ENCODE measurements at regions not wholly inside any gene's neighbourhood (a gene's known extent, or its start where the extent isn't known, plus 50 kb on each side); places are given as distances from the start of the nearest gene placed in this dataset.

DNA sequence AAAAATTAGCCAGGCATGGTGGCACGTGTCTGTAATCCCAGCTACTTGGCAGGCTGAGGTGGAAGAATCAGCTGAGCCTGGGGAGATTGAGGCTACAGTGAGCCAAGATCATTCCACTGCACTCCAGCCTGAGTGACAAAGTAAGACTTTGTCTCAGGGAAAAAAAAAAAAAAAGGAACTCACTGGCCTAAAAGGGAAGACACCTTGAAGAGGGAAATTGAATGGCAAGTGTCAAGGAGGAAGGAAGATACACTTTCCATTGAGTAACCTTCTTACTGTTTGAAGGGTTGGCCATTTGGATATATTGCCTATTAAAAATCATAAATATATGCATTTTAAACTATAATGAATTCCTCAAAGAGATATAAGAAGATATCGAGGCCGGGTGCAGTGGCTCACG is 147.5 kb upstream of the FAM241A start:
- TF ChIP-seq EZH2 (optimal IDR thresholded peaks at IDR 0.05; ENCODE audit: low read depth, low read length) (no peak), EZH2phosphoT487 (IDR thresholded peaks at IDR 0.05; ENCODE audit: low read length) (no peak)
- TF ChIP-seq, protein P1, sequence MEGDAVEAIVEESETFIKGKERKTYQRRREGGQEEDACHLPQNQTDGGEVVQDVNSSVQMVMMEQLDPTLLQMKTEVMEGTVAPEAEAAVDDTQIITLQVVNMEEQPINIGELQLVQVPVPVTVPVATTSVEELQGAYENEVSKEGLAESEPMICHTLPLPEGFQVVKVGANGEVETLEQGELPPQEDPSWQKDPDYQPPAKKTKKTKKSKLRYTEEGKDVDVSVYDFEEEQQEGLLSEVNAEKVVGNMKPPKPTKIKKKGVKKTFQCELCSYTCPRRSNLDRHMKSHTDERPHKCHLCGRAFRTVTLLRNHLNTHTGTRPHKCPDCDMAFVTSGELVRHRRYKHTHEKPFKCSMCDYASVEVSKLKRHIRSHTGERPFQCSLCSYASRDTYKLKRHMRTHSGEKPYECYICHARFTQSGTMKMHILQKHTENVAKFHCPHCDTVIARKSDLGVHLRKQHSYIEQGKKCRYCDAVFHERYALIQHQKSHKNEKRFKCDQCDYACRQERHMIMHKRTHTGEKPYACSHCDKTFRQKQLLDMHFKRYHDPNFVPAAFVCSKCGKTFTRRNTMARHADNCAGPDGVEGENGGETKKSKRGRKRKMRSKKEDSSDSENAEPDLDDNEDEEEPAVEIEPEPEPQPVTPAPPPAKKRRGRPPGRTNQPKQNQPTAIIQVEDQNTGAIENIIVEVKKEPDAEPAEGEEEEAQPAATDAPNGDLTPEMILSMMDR (IDR thresholded peaks at IDR 0.05; ENCODE audit: low read length), result no peak
- H3K9me2 ChIP-seq (replicated peaks; ENCODE audit: insufficient read depth, low read length), result no peaks in the 10 kb centered on the region

DNA sequence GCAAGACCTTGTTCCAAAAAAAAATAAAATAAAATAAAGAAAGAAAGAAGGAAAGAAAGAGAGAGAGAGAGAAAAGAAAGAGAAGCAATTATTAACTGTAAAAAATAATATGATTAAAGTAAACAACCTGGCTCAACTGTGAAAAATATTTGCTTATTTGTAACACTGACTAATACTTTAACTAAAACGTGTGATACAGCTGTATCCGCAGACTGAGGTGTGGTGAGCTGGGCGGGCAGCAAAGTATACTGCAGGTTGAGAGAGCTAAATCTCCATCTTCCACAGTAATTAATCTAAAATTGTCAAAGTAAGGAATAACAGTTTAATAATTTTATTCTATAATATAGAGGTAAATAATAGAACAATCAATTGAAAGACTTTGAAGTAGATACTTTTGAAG is 145.5 kb upstream of the FAM241A start:
- Histone ChIP-seq H3K4me1 (ENCODE audit: low read length) (no peaks in the 10 kb centered on the region), H3K9me3 (replicated peaks; ENCODE audit: insufficient read depth, low read length) (no peaks in the 10 kb centered on the region), H3K9me2 (replicated peaks; ENCODE audit: insufficient read depth, low read length) (no peaks in the 10 kb centered on the region), H3K9ac (ENCODE audit: low read length) (no peak overlapping the region), H3K27ac (ENCODE audit: low read length) (no peak overlapping the region), H3K4me3 (ENCODE audit: low read length) (no peak overlapping the region), H3F3A (ENCODE audit: insufficient read depth, low read length) (no peaks in the 10 kb centered on the region), H3K4me2 (ENCODE audit: low read depth, low read length) (no peak overlapping the region), H3K27me3 (replicated peaks; ENCODE audit: insufficient read depth, low read length) (no peaks in the 10 kb centered on the region), H3K36me3 (replicated peaks; ENCODE audit: insufficient read depth, low read length) (no peaks in the 10 kb centered on the region), H3K79me2 (ENCODE audit: low read length) (no peaks in the 10 kb centered on the region), H4K20me1 (ENCODE audit: insufficient read depth, low read length) (no peaks in the 10 kb centered on the region), H2AFZ (ENCODE audit: low read length) (no peak overlapping the region)
- TF ChIP-seq EZH2 (optimal IDR thresholded peaks at IDR 0.05; ENCODE audit: low read depth, low read length) (no peak), EZH2phosphoT487 (IDR thresholded peaks at IDR 0.05; ENCODE audit: low read length) (no peak)
- TF ChIP-seq, protein P1 (IDR thresholded peaks at IDR 0.05; ENCODE audit: low read length), result no peak
- no peak for DNase-seq

More for the DNA sequence above, 147.5 kb upstream of the FAM241A start:
- Histone ChIP-seq H3K9me3 (replicated peaks; ENCODE audit: insufficient read depth, low read length) (no peaks in the 10 kb centered on the region), H3K4me3 (ENCODE audit: low read length) (no peak overlapping the region), H3K9ac (ENCODE audit: low read length) (no peak overlapping the region), H3K27me3 (replicated peaks; ENCODE audit: insufficient read depth, low read length) (peaks cover 3% of the 10 kb centered on the region; the same call in 1 of the 2 replicates), H3K27ac (ENCODE audit: low read length) (no peak overlapping the region), H4K20me1 (ENCODE audit: insufficient read depth, low read length) (no peaks in the 10 kb centered on the region), H3K79me2 (ENCODE audit: low read length) (no peaks in the 10 kb centered on the region), H3F3A (ENCODE audit: insufficient read depth, low read length) (no peaks in the 10 kb centered on the region), H3K36me3 (replicated peaks; ENCODE audit: insufficient read depth, low read length) (no peaks in the 10 kb centered on the region), H3K4me2 (ENCODE audit: low read depth, low read length) (no peak overlapping the region), H3K4me1 (ENCODE audit: low read length) (0 out of 2 replicates have a peak, but pooled peaks cover 5% of the 10 kb centered on the region), H2AFZ (ENCODE audit: low read length) (no peak overlapping the region)
- DNase-seq, result no peak

DNA sequence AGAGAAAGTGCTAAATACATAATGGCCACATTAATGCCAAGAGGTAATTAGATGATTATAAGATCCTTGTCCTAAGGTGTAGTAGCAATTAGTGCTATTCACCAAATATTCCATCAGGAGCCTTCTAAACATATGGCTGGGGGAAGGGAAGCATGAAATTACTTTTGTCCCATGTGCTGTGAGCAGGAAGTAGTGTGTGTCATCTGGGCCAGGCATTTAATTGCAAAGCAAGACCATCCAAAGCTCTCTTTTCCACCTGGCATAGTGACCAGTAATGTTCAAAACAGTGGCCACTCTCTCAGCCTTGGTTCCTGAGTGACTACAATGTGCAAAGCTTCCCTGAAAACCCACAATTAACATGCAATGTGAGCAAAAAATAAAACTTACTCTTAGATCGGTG is 144.2 kb upstream of the FAM241A start:
- H3K27me3 ChIP-seq (replicated peaks; ENCODE audit: insufficient read depth, low read length), result no peaks in the 10 kb centered on the region
- H3K27ac ChIP-seq (ENCODE audit: low read length), result no peak overlapping the region
- H3K9me2 ChIP-seq (replicated peaks; ENCODE audit: insufficient read depth, low read length), result no peaks in the 10 kb centered on the region
- no peak overlapping the region for H3K9ac ChIP-seq (ENCODE audit: low read length)
- H2AFZ ChIP-seq (ENCODE audit: low read length), result no peak overlapping the region
- H3F3A ChIP-seq (ENCODE audit: insufficient read depth, low read length), result no peaks in the 10 kb centered on the region
- H3K4me2 ChIP-seq (ENCODE audit: low read depth, low read length), result no peak overlapping the region
- TF ChIP-seq EZH2 (optimal IDR thresholded peaks at IDR 0.05; ENCODE audit: low read depth, low read length), result no peak
- TF ChIP-seq, protein P1 (IDR thresholded peaks at IDR 0.05; ENCODE audit: low read length), result no peak
- no peak for TF ChIP-seq EZH2phosphoT487 (IDR thresholded peaks at IDR 0.05; ENCODE audit: low read length)
- no peaks in the 10 kb centered on the region for H3K36me3 ChIP-seq (replicated peaks; ENCODE audit: insufficient read depth, low read length)
- DNase-seq, result no peak
- H3K4me1 ChIP-seq (ENCODE audit: low read length), result no peaks in the 10 kb centered on the region
- H4K20me1 ChIP-seq (ENCODE audit: insufficient read depth, low read length), result no peaks in the 10 kb centered on the region
- no peaks in the 10 kb centered on the region for H3K79me2 ChIP-seq (ENCODE audit: low read length)
- H3K9me3 ChIP-seq (replicated peaks; ENCODE audit: insufficient read depth, low read length), result no peaks in the 10 kb centered on the region
- no peak overlapping the region for H3K4me3 ChIP-seq (ENCODE audit: low read length)

Measured in MM.1S (cell line).